GM19372 (cell line): ENCODE measurements at regions not wholly inside any gene's neighbourhood (a gene's known extent, or its start where the extent isn't known, plus 50 kb on each side); places are given as distances from the start of the nearest gene placed in this dataset.

ENCODE experiments used
- ATAC-seq: cut with Tn5 transposase; IDR thresholded peaks from one replicate; pipeline ENCODE4 v1.9.1; 2021; ENCODE audit warnings: mild to moderate bottlenecking, low read depth, moderate library complexity; ENCODE audit not compliant: unreplicated experiment

- ATAC-seq, result peak; percentile 80
Observed at GRCh38 chrX:4754878-4755604, 1041.6 kb upstream of the PRKX start.

DNA sequence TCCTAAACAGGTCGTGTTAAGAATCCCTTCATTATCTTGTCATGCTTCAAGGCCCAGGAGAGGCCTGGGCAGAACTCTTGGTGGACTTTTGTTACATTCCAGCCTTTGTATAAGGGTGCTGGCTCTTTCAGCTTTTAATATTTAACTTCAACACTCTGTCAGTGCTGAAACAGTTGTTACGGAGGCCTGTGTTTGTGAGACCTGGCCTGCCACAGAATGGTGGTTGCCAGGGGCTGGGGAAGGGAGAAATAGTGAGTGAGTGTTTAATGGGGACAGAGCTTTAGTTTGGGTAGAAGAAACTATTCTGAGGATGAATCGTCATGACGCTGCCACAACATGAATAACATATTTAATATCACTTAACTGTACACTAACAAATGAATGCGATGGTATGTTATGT is 1027.6 kb upstream of the PRKX start:
- no peak for ATAC-seq

- ATAC-seq, result no peak
Observed at GRCh38 chrX:4735299-4735698, 1021.9 kb upstream of the PRKX start.

- no peak for ATAC-seq
Observed at GRCh38 chrX:4710618-4711433, 997.4 kb upstream of the PRKX start.

DNA sequence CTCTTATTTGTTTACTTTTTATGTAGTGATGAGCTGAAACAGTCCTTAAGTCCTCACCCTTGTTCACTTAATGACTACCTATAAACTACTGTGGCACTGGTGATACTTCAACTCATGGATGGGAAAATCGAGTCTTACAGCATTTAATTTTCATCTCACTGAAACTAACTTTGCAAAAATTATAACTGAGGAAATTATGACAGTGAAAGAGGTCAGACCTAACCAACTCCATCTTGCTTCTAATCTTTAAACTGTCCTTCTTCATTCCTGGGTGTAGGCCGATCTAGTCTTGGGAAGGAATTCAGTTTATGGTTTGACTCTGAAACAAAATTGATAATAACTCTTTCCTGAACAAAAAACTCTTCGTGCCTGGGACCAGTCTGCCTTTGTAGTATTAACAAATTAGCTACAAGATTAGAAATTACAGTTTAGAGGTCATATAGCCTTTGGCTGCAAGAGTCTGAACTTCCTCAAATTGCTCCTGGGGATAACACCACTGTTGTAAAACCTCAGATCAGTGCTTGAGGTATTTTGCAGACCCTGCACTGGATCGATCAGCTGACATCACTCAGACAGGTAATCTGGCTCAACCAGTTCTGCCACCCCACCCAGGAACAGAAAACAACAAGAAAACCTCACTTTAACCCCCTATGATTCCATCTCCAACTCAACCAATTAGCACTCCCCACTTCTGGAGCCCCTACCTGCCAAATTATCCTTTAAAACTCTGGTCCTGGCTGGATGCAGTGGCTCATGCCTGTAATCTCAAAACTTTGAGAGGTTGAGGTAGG is 995.7 kb upstream of the PRKX start:
- ATAC-seq, result no peak

GRCh38 chrX:4706961-4707360 is 993.5 kb upstream of the PRKX start:
- ATAC-seq, result no peak

DNA sequence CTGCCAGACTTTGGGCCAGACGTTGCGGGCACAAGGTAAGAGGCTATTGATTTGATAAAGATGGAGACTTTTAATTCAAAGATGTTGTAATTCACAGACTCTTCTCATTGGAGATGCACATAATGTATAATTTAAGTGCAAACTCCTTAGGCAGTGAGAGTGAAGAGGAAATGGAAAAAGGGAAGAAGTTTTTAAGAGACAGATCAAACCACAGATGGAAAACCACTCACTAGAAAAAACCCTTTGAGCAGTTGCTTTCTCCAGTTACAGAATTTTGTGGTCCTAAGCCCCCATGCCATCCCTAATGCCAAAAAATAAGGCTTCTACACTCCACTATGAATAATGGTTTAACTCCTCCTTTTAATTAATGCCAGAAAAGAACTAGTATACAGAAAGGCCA is 977.1 kb upstream of the PRKX start:
- no peak for ATAC-seq

DNA sequence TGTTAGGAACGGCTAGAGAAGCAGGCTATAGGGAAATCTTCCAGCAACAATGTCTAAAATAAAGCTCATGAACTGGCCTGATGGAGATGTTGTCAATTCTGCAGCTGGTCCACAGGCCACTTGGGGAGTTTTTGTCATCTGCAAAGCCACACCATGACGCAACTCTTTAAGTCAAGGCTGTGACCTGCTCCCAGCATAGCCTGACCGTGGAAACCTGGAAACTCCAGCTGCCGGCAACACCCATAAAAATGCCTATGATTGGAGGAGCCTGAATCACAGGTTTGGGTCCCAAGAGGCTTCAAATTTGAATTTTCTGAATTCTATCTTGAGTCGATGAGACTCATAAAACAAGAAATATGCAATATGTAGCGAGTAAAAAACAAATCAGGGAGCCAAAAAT is 969.2 kb upstream of the PRKX start:
- ATAC-seq, result no peak

DNA sequence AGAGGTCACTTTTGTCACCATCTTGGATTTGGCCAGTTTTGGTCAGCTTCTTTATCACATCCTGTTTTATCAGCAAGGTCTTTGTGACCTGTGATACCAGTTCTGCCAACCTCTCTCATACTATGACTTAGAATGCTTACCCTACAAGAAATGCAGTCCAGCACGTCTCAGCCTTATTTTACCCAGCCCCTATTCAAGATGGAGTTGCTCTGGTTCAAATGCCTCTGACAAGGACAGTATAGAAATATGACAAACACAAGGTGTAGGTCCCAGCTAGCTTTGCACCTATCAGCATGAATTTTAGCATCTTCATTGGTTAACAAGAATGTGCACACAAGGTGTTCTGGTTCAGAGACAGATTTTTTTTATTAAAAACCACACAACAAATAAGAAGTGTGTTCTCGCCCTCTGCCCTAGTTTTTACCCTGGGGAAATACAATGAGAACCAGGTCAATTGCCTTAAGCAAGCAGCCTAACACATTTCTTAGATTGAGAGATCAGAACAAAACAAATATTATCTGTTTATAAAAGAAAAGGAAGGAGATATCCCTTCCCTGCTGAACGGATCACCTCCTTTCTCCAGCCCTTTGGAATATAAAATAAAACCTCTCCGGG is 962.3 kb upstream of the PRKX start:
- ATAC-seq, result no peak

DNA sequence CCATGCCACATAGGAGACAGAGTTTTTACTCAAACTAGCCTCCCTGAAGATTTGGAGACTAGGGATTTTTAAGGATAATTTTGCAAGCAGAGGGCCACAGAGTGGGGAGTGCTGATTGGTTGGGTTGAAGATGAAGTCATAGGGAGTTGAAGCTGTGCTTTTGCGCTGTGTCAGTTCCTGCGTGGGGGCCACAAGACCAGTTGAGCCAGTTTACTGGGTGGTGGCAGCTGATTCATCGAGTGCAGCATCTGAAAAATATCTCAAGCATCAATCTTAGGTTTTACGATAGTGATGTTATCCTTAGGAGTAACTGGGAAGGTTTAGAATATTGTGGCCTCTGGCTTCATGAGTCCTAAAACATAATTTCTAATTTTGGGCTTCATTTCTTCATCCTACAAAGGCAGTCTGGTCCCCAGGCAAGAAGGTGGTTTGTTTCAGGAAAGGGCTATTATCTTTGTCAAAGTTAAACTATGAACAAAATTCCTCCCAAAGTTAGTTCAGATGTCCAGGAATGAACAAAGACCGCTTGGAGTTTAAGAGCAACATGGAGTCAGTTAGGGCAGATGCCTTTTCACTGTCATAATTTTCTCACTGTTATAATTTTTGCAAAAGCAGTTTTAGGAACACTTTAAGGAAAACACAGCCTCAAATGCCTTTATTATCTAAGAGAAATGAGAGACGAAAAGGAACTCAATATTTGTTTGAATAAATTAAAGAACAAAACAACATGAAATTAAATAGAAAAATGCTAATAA is 960.8 kb upstream of the PRKX start:
- ATAC-seq, result no peak

DNA sequence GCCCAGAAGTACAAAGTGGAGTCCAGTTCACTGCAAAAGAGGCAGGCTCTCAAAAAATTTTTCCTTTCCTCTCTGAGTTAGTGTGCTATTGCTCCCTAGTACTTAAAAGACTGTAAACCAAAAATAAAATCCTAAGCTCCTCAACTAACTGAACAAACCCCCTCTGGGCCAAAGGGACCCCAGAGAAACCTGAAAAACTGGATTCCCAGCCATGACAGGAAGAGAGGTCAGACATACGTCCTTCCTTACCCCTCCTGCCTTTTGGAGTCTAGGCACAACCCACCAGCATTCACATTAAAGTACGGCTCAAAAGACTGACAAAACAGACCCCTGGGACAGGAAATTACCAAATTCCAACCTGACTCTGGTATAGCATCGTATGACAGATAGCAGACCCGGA is 957.9 kb upstream of the PRKX start:
- ATAC-seq, result no peak

DNA sequence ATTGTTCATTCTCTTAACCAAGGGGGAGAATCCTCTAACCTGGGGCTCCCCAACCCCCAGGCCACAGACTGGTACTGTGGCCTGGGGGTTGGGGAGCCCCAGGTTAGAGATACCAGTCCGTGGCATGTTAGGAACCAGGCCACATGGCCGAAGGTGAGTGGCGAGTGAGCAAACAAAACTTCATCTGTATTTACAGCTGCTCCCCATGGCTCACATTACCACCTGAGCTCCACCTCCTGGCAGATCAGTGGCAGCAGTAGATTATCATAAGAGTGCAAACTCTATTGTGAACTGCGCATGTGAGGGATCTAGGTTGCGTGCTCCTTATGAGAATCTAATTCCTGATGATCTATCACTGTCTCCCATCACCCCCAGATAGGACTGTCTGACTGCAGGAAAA is 957.2 kb upstream of the PRKX start:
- no peak for ATAC-seq

GRCh38 chrX:4668802-4669536 is 955.5 kb upstream of the PRKX start:
- no peak for ATAC-seq

GRCh38 chrX:4663085-4663484 is 949.6 kb upstream of the PRKX start:
- ATAC-seq, result no peak

- no peak for ATAC-seq
Observed at GRCh38 chrX:4661771-4662170, 948.3 kb upstream of the PRKX start.

DNA sequence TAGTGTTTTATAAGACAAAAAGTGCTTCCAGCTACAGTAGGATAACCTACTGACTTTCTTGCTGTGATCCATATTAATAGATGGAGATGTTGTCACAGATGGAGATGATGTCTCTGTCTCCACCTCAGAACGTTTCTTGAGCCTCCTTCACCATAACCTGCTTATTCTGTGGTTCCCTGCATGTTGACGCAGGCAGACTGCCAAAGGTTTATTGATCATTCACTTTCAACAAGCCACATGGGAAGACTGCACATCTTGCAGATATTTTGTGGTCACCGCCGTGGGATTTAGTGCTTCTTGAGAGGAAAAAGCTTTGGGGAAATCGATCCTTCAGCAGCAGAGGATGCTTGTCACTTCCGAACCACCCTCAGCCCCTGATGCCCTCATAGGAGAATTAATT is 943.0 kb upstream of the PRKX start:
- no peak for ATAC-seq

- no peak for ATAC-seq
Observed at GRCh38 chrX:4655743-4656142, 942.3 kb upstream of the PRKX start.

- no peak for ATAC-seq
Observed at GRCh38 chrX:4642114-4642513, 928.7 kb upstream of the PRKX start.

DNA sequence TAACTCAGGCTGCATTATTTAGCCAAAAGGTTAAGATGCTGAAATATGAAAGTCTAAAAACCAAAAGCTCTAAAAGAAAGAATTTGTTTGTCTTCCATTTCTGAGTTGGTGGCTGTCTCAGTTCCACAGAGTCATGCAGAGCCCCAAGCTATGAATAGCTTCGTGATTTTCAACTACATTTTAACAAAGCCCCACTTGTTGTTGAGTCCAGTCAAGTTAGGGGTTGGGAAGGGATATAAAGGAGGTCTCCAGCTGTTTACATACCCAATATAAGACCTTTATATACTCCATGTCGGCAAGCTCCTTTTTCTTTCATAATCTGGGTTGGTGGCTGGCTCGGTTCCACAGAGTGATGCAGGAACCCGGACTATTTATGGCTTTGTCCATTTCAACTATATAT is 924.6 kb upstream of the PRKX start:
- ATAC-seq, result no peak

GRCh38 chrX:4627414-4627813 is 914.0 kb upstream of the PRKX start:
- ATAC-seq, result no peak
